HepG2 (cell line): ENCODE measurements at regions not wholly inside any gene's neighbourhood (a gene's known extent, or its start where the extent isn't known, plus 50 kb on each side); places are given as distances from the start of the nearest gene placed in this dataset.

Source experiments
- ATAC-seq: fragments of 200-7000 bp; cut with Tn5 transposase; 3 replicates; pipeline ENCODE4 v1.9.1; 2020; ENCODE audit warnings: mild to moderate bottlenecking, moderate library complexity
- BruUV-seq: library from RNA; stranded (reverse); fragments of 400-500 nt; replicated peaks from 2 replicates; lab custom pipeline; 2021; lab: Mats Ljungman, UMichigan
- CTCF ChIA-PET: fragments of 300-600 bp; formaldehyde crosslinking; extraction: SDS; loops from one replicate; lab custom pipeline; 2021; ENCODE audit warnings: low total read pairs, inconsistent platforms, low intra/inter-chr PET ratio; lab: Yijun Ruan, JAX
- POLR2A ChIA-PET: fragments of 350-600 bp; sonication (Branson Sonifier 250); formaldehyde crosslinking; loops from one replicate; lab custom pipeline; 2020; ENCODE audit warnings: antibody characterized with exemption, inconsistent platforms; lab: Yijun Ruan, JAX
- DNase-seq: peaks from one replicate; pipeline ENCODE4 v3.0.0-alpha.2; 2015; ENCODE audit warnings: low spot score
- FAIRE-seq: peaks from 3 replicates; lab custom pipeline; 2011; peaks lifted over from hg19 to GRCh38; lab: Jason Lieb, UNC
- H2AFZ ChIP-seq: one replicate; pipeline ENCODE4 v1.6.1; 2011; ENCODE audit warnings: low read length, inconsistent platforms
- H3K27ac ChIP-seq: fragments of 300-600 bp; 3 replicates; pipeline ENCODE4 v1.8.0; 2011; ENCODE audit warnings: mixed run types, mild to moderate bottlenecking, mixed read lengths, low read length, inconsistent platforms; ENCODE audit not compliant: insufficient read depth; ENCODE audit errors: extremely low read length
- H3K27me3 ChIP-seq, 2 experiments: fragments of 200-600 bp in 1 of 2; 2 replicates in 1 of 2; 3 replicates in 1 of 2; pipeline versions ENCODE4 v1.6.0 to v1.8.0; 2011; ENCODE audit warnings: low read length in 2 of 2, mild to moderate bottlenecking in 2 of 2, moderate library complexity in 2 of 2, inconsistent platforms in 1 of 2; ENCODE audit not compliant: insufficient read depth in 2 of 2, control insufficient read depth in 1 of 2
- H3K36me3 ChIP-seq, 2 experiments: fragments of 200-600 bp in 1 of 2; replicated peaks in 1 of 2; 2 replicates in 1 of 2; 3 replicates in 1 of 2; pipeline versions ENCODE4 v1.5.1 to v1.8.0; 2011; ENCODE audit warnings: low read length in 2 of 2, inconsistent platforms in 1 of 2; ENCODE audit not compliant: insufficient read depth in 2 of 2, control insufficient read depth in 1 of 2
- H3K4me1 ChIP-seq: 2 replicates; pipeline ENCODE4 v1.5.1; 2012; ENCODE audit warnings: low read length, inconsistent platforms; ENCODE audit not compliant: insufficient read depth
- H3K4me2 ChIP-seq: 2 replicates; pipeline ENCODE4 v1.6.0; 2011; ENCODE audit warnings: low read depth, low read length, inconsistent platforms
- H3K4me3 ChIP-seq, 3 experiments: fragments of 200-600 bp in 1 of 3; sonication (generic), shearing (Covaris generic) in 1 of 3; replicated peaks in 1 of 3; 2 replicates each; pipeline ENCODE4 v1.5.1; 2011 to 2016; ENCODE audit warnings: low read length in 3 of 3, inconsistent platforms in 2 of 3, low read depth in 2 of 3, mild to moderate bottlenecking in 2 of 3, control low read depth in 1 of 3, mixed read lengths in 1 of 3; ENCODE audit not compliant: insufficient read depth in 1 of 3
- H3K79me2 ChIP-seq: one replicate; pipeline ENCODE4 v1.6.1; 2011; ENCODE audit warnings: low read length, inconsistent platforms; ENCODE audit not compliant: insufficient read depth
- H3K9ac ChIP-seq: 2 replicates; pipeline ENCODE4 v1.6.0; 2011; ENCODE audit warnings: mild to moderate bottlenecking, low read depth, low read length, inconsistent platforms; ENCODE audit not compliant: insufficient read depth
- H3K9me3 ChIP-seq: 2 replicates; pipeline ENCODE4 v1.5.1; 2012; ENCODE audit warnings: mild to moderate bottlenecking, low read length
- H4K20me1 ChIP-seq: 2 replicates; pipeline ENCODE4 v1.6.0; 2011; ENCODE audit warnings: inconsistent platforms, mild to moderate bottlenecking, low read length, moderate library complexity; ENCODE audit not compliant: insufficient read depth
- AGO1 ChIP-seq: fragments of 200-400 bp; formaldehyde crosslinking; IDR thresholded peaks from 2 replicates; pipeline ENCODE4 v1.6.1; 2017; ENCODE audit warnings: mild to moderate bottlenecking, low read depth, low read length, moderate library complexity; ENCODE audit not compliant: poor library complexity, severe bottlenecking
- HNF4A ChIP-seq: sonication (generic); formaldehyde crosslinking; IDR thresholded peaks from 2 replicates; pipeline ENCODE4 v1.4.0; 2020; ENCODE audit warnings: missing genetic modification reagents
- IKZF5 ChIP-seq: IDR thresholded peaks from 2 replicates; pipeline ENCODE4 v1.6.1; 2018; ENCODE audit warnings: missing genetic modification reagents, mild to moderate bottlenecking, missing compliant biosample characterization
- JUN ChIP-seq: sonication (generic); formaldehyde crosslinking; IDR thresholded peaks from 2 replicates; pipeline ENCODE4 v1.4.0; 2020; ENCODE audit warnings: mild to moderate bottlenecking, missing genetic modification reagents
- KAT8 ChIP-seq: IDR thresholded peaks from 2 replicates; pipeline ENCODE4 v1.6.1; 2016; ENCODE audit warnings: missing genetic modification reagents, missing compliant biosample characterization
- MXD3 ChIP-seq: IDR thresholded peaks from 2 replicates; pipeline ENCODE4 v1.6.1; 2016; ENCODE audit warnings: mild to moderate bottlenecking, missing biosample characterization, missing genetic modification reagents
- POLR2AphosphoS5 ChIP-seq: IDR thresholded peaks from 2 replicates; pipeline ENCODE4 v1.6.1; 2012; ENCODE audit warnings: low read depth, low read length
- SATB2 ChIP-seq: sonication (generic); formaldehyde crosslinking; IDR thresholded peaks from 2 replicates; pipeline ENCODE4 v1.5.0; 2020; ENCODE audit warnings: missing genetic modification reagents
- SMARCE1 ChIP-seq: fragments of 450-650 bp; IDR thresholded peaks from 2 replicates; pipeline ENCODE4 v1.6.1; 2017; ENCODE audit warnings: borderline replicate concordance
- SRF ChIP-seq: IDR thresholded peaks from 2 replicates; pipeline ENCODE4 v1.6.1; 2011; ENCODE audit warnings: mild to moderate bottlenecking, low read depth, low read length, moderate library complexity
- XBP1 ChIP-seq: sonication (generic); formaldehyde crosslinking; IDR thresholded peaks from 2 replicates; pipeline ENCODE4 v1.5.0; 2020; ENCODE audit warnings: missing genetic modification reagents
- XRCC5 ChIP-seq: fragments of 200-400 bp; formaldehyde crosslinking; optimal IDR thresholded peaks from 2 replicates; pipeline ENCODE3; 2017; ENCODE audit warnings: mild to moderate bottlenecking, low read length
- ZFP37 ChIP-seq: sonication (generic); formaldehyde crosslinking; IDR thresholded peaks from 2 replicates; pipeline ENCODE4 v1.4.0; 2020; ENCODE audit warnings: missing genetic modification reagents, borderline replicate concordance
- ZNF674 ChIP-seq: sonication (generic); formaldehyde crosslinking; IDR thresholded peaks from 2 replicates; pipeline ENCODE4 v1.5.0; 2020; ENCODE audit warnings: low read depth, mild to moderate bottlenecking, missing genetic modification reagents
- WGBS: methylation state at CpG from one replicate; pipeline ENCODE4 v1.1.6; 2017; ENCODE audit warnings: low lambda C conversion rate; 5-methylcytosine and 5-hydroxymethylcytosine counted together
- in situ Hi-C: cut with HindIII; loops from 2 replicates; pipeline ENCODE4 v1.10.0; 2017; ENCODE audit warnings: low pct_unique_long_range_greater_than_20kb; ENCODE audit not compliant: extremely low pct_ligation_motif_present
- intact Hi-C: fragments of 100-400 bp; cut with micrococcal nuclease; formaldehyde crosslinking; loops from one replicate; pipeline ENCODE4 v1.10.0; 2022; ENCODE audit not compliant: unreplicated experiment

- Histone ChIP-seq H3K27ac (no peak overlapping the region), H3K9ac (no peak overlapping the region), H4K20me1 (no peaks in the 10 kb centered on the region), H3K4me3 (no peak overlapping the region), H3K9me3 (no peaks in the 10 kb centered on the region), H3K27me3 (no peaks in the 10 kb centered on the region), H3K36me3 (no peaks in the 10 kb centered on the region), H3K79me2 (no peaks in the 10 kb centered on the region), H3K4me2 (no peak overlapping the region), H2AFZ (no peak overlapping the region), H3K4me1 (no peaks in the 10 kb centered on the region)
- in situ Hi-C loops (no loop called here), intact Hi-C loops (no loop called here)
- DNase-seq (no peak), ATAC-seq (no peak), FAIRE-seq (no peak)
- CTCF ChIA-PET: no interaction called here
- POLR2A ChIA-PET: no interaction called here
- TF ChIP-seq ZFP37 (no peak), IKZF5 (CRISPR knock-in tag) (no peak), SMARCE1 (no peak), KAT8 (CRISPR knock-in tag) (no peak), AGO1 (no peak), SATB2 (CRISPR knock-in tag) (no peak), MXD3 (CRISPR knock-in tag) (no peak), XBP1 (CRISPR knock-in tag) (no peak), JUN (CRISPR knock-in tag) (no peak), XRCC5 (no peak), ZNF674 (CRISPR knock-in tag) (no peak), POLR2AphosphoS5 (no peak), SRF (no peak), HNF4A (CRISPR knock-in tag) (no peak)
- BruUV-seq: no TSS peak
- WGBS: 52% methylated on average over 3 of the region's 3 CpGs
These were observed 301.0 kb downstream of the CXCL12 start for GRCh38 chr10:44083719-44084400.
